IMR-90 (cell line): ENCODE measurements at regions not wholly inside any gene's neighbourhood (a gene's known extent, or its start where the extent isn't known, plus 50 kb on each side); places are given as distances from the start of the nearest gene placed in this dataset.

ENCODE experiments used
- ATAC-seq: fragments of 200-7000 bp; cut with Tn5 transposase; 2 replicates; pipeline ENCODE4 v1.9.1; 2020; ENCODE audit warnings: low read depth, mild to moderate bottlenecking, moderate library complexity
- BruUV-seq: library from RNA; stranded (reverse); fragments of 400-500 nt; replicated peaks from 2 replicates; lab custom pipeline; 2021; lab: Mats Ljungman, UMichigan
- CTCF ChIA-PET: fragments of 300-600 bp; formaldehyde crosslinking; extraction: SDS; loops from one replicate; lab custom pipeline; 2021; ENCODE audit warnings: antibody characterized with exemption; lab: Yijun Ruan, JAX
- POLR2A ChIA-PET: fragments of 300-600 bp; sonication (Branson Sonifier 250); formaldehyde crosslinking; loops from one replicate; lab custom pipeline; 2022; ENCODE audit warnings: antibody characterized with exemption; ENCODE audit not compliant: unreplicated experiment; lab: Charles Lee
- DNase-seq: peaks from one replicate; pipeline ENCODE4 v3.0.0; 2013
- H2AFZ ChIP-seq: replicated peaks from 2 replicates; pipeline ENCODE3; 2013; ENCODE audit warnings: low read length, mild to moderate bottlenecking; ENCODE audit not compliant: poor library complexity
- H2AK5ac ChIP-seq: 2 replicates; pipeline ENCODE4 v1.6.1; 2013; ENCODE audit warnings: low read depth, low read length, inconsistent platforms
- H2AK9ac ChIP-seq: replicated peaks from 2 replicates; pipeline ENCODE3; 2013; ENCODE audit warnings: mild to moderate bottlenecking, low read depth, low read length, moderate library complexity; ENCODE audit not compliant: poor library complexity
- H2BK120ac ChIP-seq: 2 replicates; pipeline ENCODE4 v1.6.1; 2013; ENCODE audit warnings: low read depth, low read length, inconsistent platforms
- H2BK15ac ChIP-seq: 3 replicates; pipeline ENCODE4 v1.6.1; 2013; ENCODE audit warnings: low read depth, low read length, inconsistent platforms
- H2BK20ac ChIP-seq: 2 replicates; pipeline ENCODE4 v1.6.1; 2013; ENCODE audit warnings: low read depth, mild to moderate bottlenecking, inconsistent platforms, low read length, moderate library complexity
- H2BK5ac ChIP-seq: 2 replicates; pipeline ENCODE4 v1.6.1; 2013; ENCODE audit warnings: mild to moderate bottlenecking, low read depth, low read length, inconsistent platforms; ENCODE audit not compliant: poor library complexity, severe bottlenecking
- H3K14ac ChIP-seq: replicated peaks from 2 replicates; pipeline ENCODE4 v1.6.1; 2013; ENCODE audit warnings: low read depth, low read length, inconsistent platforms
- H3K18ac ChIP-seq: 2 replicates; pipeline ENCODE4 v1.6.1; 2013; ENCODE audit warnings: low read depth, low read length, control low read depth
- H3K23ac ChIP-seq: 2 replicates; pipeline ENCODE4 v1.6.1; 2013; ENCODE audit warnings: low read depth, low read length, inconsistent platforms
- H3K27ac ChIP-seq: 2 replicates; pipeline ENCODE4 v1.5.1; 2013; ENCODE audit warnings: mild to moderate bottlenecking, control low read depth, low read length; ENCODE audit not compliant: insufficient read depth
- H3K27me3 ChIP-seq: 2 replicates; pipeline ENCODE4 v1.6.1; 2013; ENCODE audit warnings: low read length; ENCODE audit not compliant: control insufficient read depth, insufficient read depth
- H3K36me3 ChIP-seq: 2 replicates; pipeline ENCODE4 v1.6.1; 2013; ENCODE audit warnings: low read length, mixed read lengths; ENCODE audit not compliant: control insufficient read depth, insufficient read depth
- H3K4ac ChIP-seq: 2 replicates; pipeline ENCODE4 v1.6.1; 2013; ENCODE audit warnings: low read depth, low read length, inconsistent platforms
- H3K4me1 ChIP-seq: 2 replicates; pipeline ENCODE4 v1.6.1; 2013; ENCODE audit warnings: low read length, mixed read lengths; ENCODE audit not compliant: control insufficient read depth, insufficient read depth
- H3K4me2 ChIP-seq: 2 replicates; pipeline ENCODE4 v1.6.1; 2013; ENCODE audit warnings: low read depth, mild to moderate bottlenecking, control low read depth, low read length, moderate library complexity
- H3K4me3 ChIP-seq: 2 replicates; pipeline ENCODE4 v1.5.1; 2013; ENCODE audit warnings: low read depth, mild to moderate bottlenecking, control low read depth, low read length, moderate library complexity; ENCODE audit not compliant: insufficient read depth
- H3K56ac ChIP-seq: 2 replicates; pipeline ENCODE4 v1.6.1; 2013; ENCODE audit warnings: low read length, inconsistent platforms; ENCODE audit not compliant: insufficient read depth; ENCODE audit errors: extremely low read depth
- H3K79me1 ChIP-seq, 2 experiments: 2 replicates each; pipeline ENCODE4 v1.6.1; 2013; ENCODE audit warnings: low read length in 2 of 2, inconsistent platforms in 1 of 2, low read depth in 1 of 2
- H3K9ac ChIP-seq: 2 replicates; pipeline ENCODE4 v1.6.1; 2013; ENCODE audit warnings: low read depth, low read length, control low read depth
- H3K9me1 ChIP-seq: 2 replicates; pipeline ENCODE4 v1.6.1; 2013; ENCODE audit warnings: low read length, inconsistent platforms; ENCODE audit not compliant: insufficient read depth
- H3K9me3 ChIP-seq: 2 replicates; pipeline ENCODE4 v1.6.1; 2013; ENCODE audit warnings: low read length; ENCODE audit not compliant: control insufficient read depth, insufficient read depth
- H4K20me1 ChIP-seq: 2 replicates; pipeline ENCODE4 v1.6.1; 2013; ENCODE audit warnings: low read length, inconsistent platforms; ENCODE audit not compliant: insufficient read depth
- H4K5ac ChIP-seq: 2 replicates; pipeline ENCODE4 v1.6.1; 2013; ENCODE audit warnings: mild to moderate bottlenecking, low read depth, low read length, control low read depth
- H4K8ac ChIP-seq, 2 experiments: 2 replicates each; pipeline ENCODE4 v1.6.1; 2013; ENCODE audit warnings: low read depth in 2 of 2, low read length in 2 of 2, control low read depth in 1 of 2, inconsistent platforms in 1 of 2
- H4K91ac ChIP-seq: 2 replicates; pipeline ENCODE4 v1.6.1; 2013; ENCODE audit warnings: low read depth, low read length, inconsistent platforms; ENCODE audit not compliant: insufficient read depth
- CTCF ChIP-seq: conservative IDR thresholded peaks from 2 replicates; pipeline ENCODE4 v1.5.1; 2012; ENCODE audit warnings: mild to moderate bottlenecking, low read depth, low read length, improper control_type of control experiment
- FOS ChIP-seq: fragments of 150-350 bp; IDR thresholded peaks from 2 replicates; pipeline ENCODE4 v1.6.1; 2016; ENCODE audit warnings: low read depth, low read length
- MAFK ChIP-seq: IDR thresholded peaks from 2 replicates; pipeline ENCODE4 v1.6.1; 2012; ENCODE audit warnings: low read depth, low read length, improper control_type of control experiment
- MAZ ChIP-seq: IDR thresholded peaks from 2 replicates; pipeline ENCODE4 v1.6.1; 2012; ENCODE audit warnings: low read depth, mild to moderate bottlenecking, low read length, improper control_type of control experiment, moderate library complexity, borderline replicate concordance
- MXI1 ChIP-seq: IDR thresholded peaks from 2 replicates; pipeline ENCODE4 v1.6.1; 2012; ENCODE audit warnings: low read depth, mild to moderate bottlenecking, low read length, moderate library complexity, borderline replicate concordance
- POLR2A ChIP-seq: IDR thresholded peaks from 2 replicates; pipeline ENCODE4 v1.6.1; 2012; ENCODE audit warnings: mild to moderate bottlenecking, low read depth, low read length
- RAD21 ChIP-seq: IDR thresholded peaks from 2 replicates; pipeline ENCODE4 v1.6.1; 2012; ENCODE audit warnings: low read length, improper control_type of control experiment
- RFX5 ChIP-seq: IDR thresholded peaks from 2 replicates; pipeline ENCODE4 v1.8.0; 2012; ENCODE audit warnings: low read depth, mild to moderate bottlenecking, low read length, moderate library complexity
- SMC3 ChIP-seq: fragments of 150-350 bp; IDR thresholded peaks from 2 replicates; pipeline ENCODE4 v1.6.1; 2016; ENCODE audit warnings: low read depth, mild to moderate bottlenecking, antibody characterized with exemption, low read length, moderate library complexity
- USF2 ChIP-seq: fragments of 150-350 bp; IDR thresholded peaks from 2 replicates; pipeline ENCODE4 v1.6.1; 2017; ENCODE audit warnings: mild to moderate bottlenecking, antibody characterized with exemption, low read length, low read depth
- WGBS, 2 experiments: methylation state at CpG; one replicate each; pipeline versions ENCODE4 v1.1.5 to v1.1.7; 2013; ENCODE audit warnings: missing lambda C conversion rate in 2 of 2; ENCODE audit not compliant: insufficient read length in 1 of 2; ENCODE audit errors: extremely low coverage in 2 of 2; 5-methylcytosine and 5-hydroxymethylcytosine counted together
- dilution Hi-C: fragments of 300-500 bp; cut with HindIII; formaldehyde crosslinking; loops from one replicate; pipeline ENCODE4 v1.14.3; 2018; ENCODE audit warnings: low sequenced_read_pairs; ENCODE audit not compliant: unreplicated experiment
- in situ Hi-C: fragments of 300-500 bp; cut with MboI; formaldehyde crosslinking; loops from 3 replicates; pipeline ENCODE4 v1.14.3; 2019; ENCODE audit warnings: low sequenced_read_pairs, inconsistent platforms, mixed read lengths
- intact Hi-C: fragments of 100-400 bp; cut with micrococcal nuclease; formaldehyde crosslinking; loops from 2 replicates; pipeline ENCODE4 v1.10.0; 2022
- TF ChIP-seq, protein P1 (sequence below): fragments of 150-350 bp; IDR thresholded peaks from 2 replicates; pipeline ENCODE4 v1.6.1; 2016; ENCODE audit warnings: low read depth, mild to moderate bottlenecking, low read length, moderate library complexity, borderline replicate concordance

GRCh38 chr1:105100102-105100501, 1350.4 kb downstream of the AMY1C start:
- Histone ChIP-seq H3K79me1 (no peaks in the 10 kb centered on the region), H3K4me2 (no peak overlapping the region), H3K14ac (no peak overlapping the region), H3K9me3 (peaks cover 11% of the 10 kb centered on the region), H4K5ac (no peak overlapping the region), H3K56ac (no peak overlapping the region), H2AK9ac (no peak overlapping the region), H3K4me1 (no peaks in the 10 kb centered on the region), H2BK20ac (no peak overlapping the region), H3K36me3 (no peaks in the 10 kb centered on the region), H4K20me1 (no peaks in the 10 kb centered on the region), H3K27ac (no peak overlapping the region), H3K4ac (no peak overlapping the region), H3K9me1 (no peaks in the 10 kb centered on the region), H2BK15ac (no peak overlapping the region), H3K23ac (no peak overlapping the region), H3K4me3 (no peak overlapping the region), H2AK5ac (no peak overlapping the region), H4K8ac (no peak overlapping the region), H3K18ac (no peak overlapping the region), H2BK5ac (no peak overlapping the region), H2BK120ac (no peak overlapping the region), H4K91ac (no peak overlapping the region), H3K9ac (no peak overlapping the region), H3K27me3 (no peaks in the 10 kb centered on the region), H2AFZ (no peak overlapping the region)
- no CpG with 5 or more reads among the region's 1 CpG for WGBS, 2 experiments
- DNase-seq (no peak), ATAC-seq (no peak)
- CTCF ChIA-PET: no interaction called here
- dilution Hi-C loops (no loop called here), intact Hi-C loops (no loop called here), in situ Hi-C loops (no loop called here)
- POLR2A ChIA-PET: no interaction called here
- BruUV-seq: no TSS peak
- no peak for TF ChIP-seq USF2
- no peak for TF ChIP-seq CTCF
- TF ChIP-seq, protein P1, sequence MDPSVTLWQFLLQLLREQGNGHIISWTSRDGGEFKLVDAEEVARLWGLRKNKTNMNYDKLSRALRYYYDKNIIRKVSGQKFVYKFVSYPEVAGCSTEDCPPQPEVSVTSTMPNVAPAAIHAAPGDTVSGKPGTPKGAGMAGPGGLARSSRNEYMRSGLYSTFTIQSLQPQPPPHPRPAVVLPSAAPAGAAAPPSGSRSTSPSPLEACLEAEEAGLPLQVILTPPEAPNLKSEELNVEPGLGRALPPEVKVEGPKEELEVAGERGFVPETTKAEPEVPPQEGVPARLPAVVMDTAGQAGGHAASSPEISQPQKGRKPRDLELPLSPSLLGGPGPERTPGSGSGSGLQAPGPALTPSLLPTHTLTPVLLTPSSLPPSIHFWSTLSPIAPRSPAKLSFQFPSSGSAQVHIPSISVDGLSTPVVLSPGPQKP: no peak
- no peak for TF ChIP-seq MXI1
- no peak for TF ChIP-seq MAZ
- TF ChIP-seq RFX5: no peak
- TF ChIP-seq POLR2A: no peak
- TF ChIP-seq SMC3: no peak
- no peak for TF ChIP-seq FOS
- TF ChIP-seq MAFK: no peak
- TF ChIP-seq RAD21: no peak
